BLaER1 (cell line): ENCODE measurements at regions not wholly inside any gene's neighbourhood (a gene's known extent, or its start where the extent isn't known, plus 50 kb on each side); places are given as distances from the start of the nearest gene placed in this dataset.
"Not testable (repeated sequence)": the region's sequence is repeated elsewhere in the genome, so short reads cannot be mapped to it uniquely, and the experiment has no call there.

Experiments used
- H3K27ac ChIP-seq: shearing (Covaris generic); formaldehyde crosslinking; 2 replicates; pipeline ENCODE4 v1.8.1; 2022
- H3K27me3 ChIP-seq: shearing (Covaris generic); formaldehyde crosslinking; 2 replicates; pipeline ENCODE4 v1.8.1; 2022
- H3K36me3 ChIP-seq: shearing (Covaris generic); formaldehyde crosslinking; 2 replicates; pipeline ENCODE4 v1.8.1; 2022
- H3K4me1 ChIP-seq: shearing (Covaris generic); formaldehyde crosslinking; 2 replicates; pipeline ENCODE4 v1.8.1; 2022
- H3K4me2 ChIP-seq: shearing (Covaris generic); formaldehyde crosslinking; 2 replicates; pipeline ENCODE4 v1.8.1; 2022
- H3K4me3 ChIP-seq: shearing (Covaris generic); formaldehyde crosslinking; 2 replicates; pipeline ENCODE4 v1.8.1; 2022
- H3K9ac ChIP-seq: shearing (Covaris generic); formaldehyde crosslinking; 2 replicates; pipeline ENCODE4 v1.8.1; 2022
- H3K9me3 ChIP-seq: shearing (Covaris generic); formaldehyde crosslinking; 2 replicates; pipeline ENCODE4 v1.8.1; 2022
- H4K20me1 ChIP-seq: shearing (Covaris generic); formaldehyde crosslinking; 2 replicates; pipeline ENCODE4 v1.8.1; 2022
- Cebpa-rat ChIP-seq: shearing (Covaris generic); IDR thresholded peaks from 2 replicates; pipeline ENCODE4 v1.8.1; 2022

- Histone ChIP-seq H3K27ac (no peak overlapping the region), H3K4me2 (no peak overlapping the region), H4K20me1 (no peaks in the 10 kb centered on the region), H3K36me3 (no peaks in the 10 kb centered on the region), H3K4me1 (peaks cover 8% of the 10 kb centered on the region; the same call in 1 of the 2 replicates), H3K9ac (no peak overlapping the region), H3K27me3 (no peaks in the 10 kb centered on the region), H3K9me3 (0 out of 2 replicates have a peak, but pooled peaks cover 12% of the 10 kb centered on the region), H3K4me3 (no peak overlapping the region)
- no peak for TF ChIP-seq Cebpa-rat
Observed at GRCh38 chr2:52356556-52356955, 1324.6 kb upstream of the NRXN1 start.

- H3K27me3 ChIP-seq = no peaks in the 10 kb centered on the region
- H3K4me2 ChIP-seq = no peak overlapping the region
- H3K36me3 ChIP-seq = no peaks in the 10 kb centered on the region
- no peaks in the 10 kb centered on the region for H3K4me1 ChIP-seq
- H4K20me1 ChIP-seq = no peaks in the 10 kb centered on the region
- H3K9ac ChIP-seq = no peak overlapping the region
- no peak overlapping the region for H3K27ac ChIP-seq
- no peak for TF ChIP-seq Cebpa-rat
- no peaks in the 10 kb centered on the region for H3K9me3 ChIP-seq
- H3K4me3 ChIP-seq = no peak overlapping the region
Observed at GRCh38 chr2:52347292-52347691, 1315.4 kb upstream of the NRXN1 start.

- no peak overlapping the region for H3K4me3 ChIP-seq
- H3K9me3 ChIP-seq = no peaks in the 10 kb centered on the region
- H3K4me2 ChIP-seq = no peak overlapping the region
- no peaks in the 10 kb centered on the region for H3K27me3 ChIP-seq
- no peaks in the 10 kb centered on the region for H3K4me1 ChIP-seq
- no peak for TF ChIP-seq Cebpa-rat
- H4K20me1 ChIP-seq = no peaks in the 10 kb centered on the region
- no peak overlapping the region for H3K27ac ChIP-seq
- H3K36me3 ChIP-seq = no peaks in the 10 kb centered on the region
- no peak overlapping the region for H3K9ac ChIP-seq
Observed at GRCh38 chr2:52345676-52346075, 1313.7 kb upstream of the NRXN1 start.

- no peak overlapping the region for H3K9ac ChIP-seq
- no peak overlapping the region for H3K4me3 ChIP-seq
- H4K20me1 ChIP-seq = no peaks in the 10 kb centered on the region
- no peaks in the 10 kb centered on the region for H3K4me1 ChIP-seq
- H3K36me3 ChIP-seq = no peaks in the 10 kb centered on the region
- no peak overlapping the region for H3K4me2 ChIP-seq
- H3K27ac ChIP-seq = no peak overlapping the region
- H3K9me3 ChIP-seq = no peaks in the 10 kb centered on the region
- TF ChIP-seq Cebpa-rat = no peak
- no peaks in the 10 kb centered on the region for H3K27me3 ChIP-seq
Observed at GRCh38 chr2:52345082-52345481, 1313.2 kb upstream of the NRXN1 start.

GRCh38 chr2:52343706-52344266 lies 1311.9 kb upstream of the NRXN1 start:
- no peak overlapping the region for H3K27ac ChIP-seq
- H3K27me3 ChIP-seq = no peaks in the 10 kb centered on the region
- H3K9me3 ChIP-seq = no peaks in the 10 kb centered on the region
- H3K36me3 ChIP-seq = no peaks in the 10 kb centered on the region
- no peak for TF ChIP-seq Cebpa-rat
- no peaks in the 10 kb centered on the region for H3K4me1 ChIP-seq
- no peak overlapping the region for H3K4me3 ChIP-seq
- H3K4me2 ChIP-seq = no peak overlapping the region
- H4K20me1 ChIP-seq = no peaks in the 10 kb centered on the region
- H3K9ac ChIP-seq = no peak overlapping the region

GRCh38 chr2:52343010-52343409 lies 1311.1 kb upstream of the NRXN1 start:
- Histone ChIP-seq H3K27ac (no peak overlapping the region), H3K4me3 (no peak overlapping the region), H3K27me3 (no peaks in the 10 kb centered on the region), H3K9ac (no peak overlapping the region), H3K9me3 (no peaks in the 10 kb centered on the region), H3K36me3 (no peaks in the 10 kb centered on the region), H3K4me2 (no peak overlapping the region), H4K20me1 (no peaks in the 10 kb centered on the region), H3K4me1 (no peaks in the 10 kb centered on the region)
- no peak for TF ChIP-seq Cebpa-rat

- Histone ChIP-seq H4K20me1 (no peaks in the 10 kb centered on the region), H3K4me1 (no peaks in the 10 kb centered on the region), H3K36me3 (no peaks in the 10 kb centered on the region), H3K4me2 (no peak overlapping the region), H3K9me3 (no peaks in the 10 kb centered on the region), H3K4me3 (no peak overlapping the region), H3K27ac (no peak overlapping the region), H3K27me3 (no peaks in the 10 kb centered on the region), H3K9ac (no peak overlapping the region)
- TF ChIP-seq Cebpa-rat = no peak
Observed at GRCh38 chr2:52342458-52342857, 1310.5 kb upstream of the NRXN1 start.

GRCh38 chr2:52341732-52342131 lies 1309.8 kb upstream of the NRXN1 start:
- Histone ChIP-seq H3K27me3 (no peaks in the 10 kb centered on the region), H3K4me1 (no peaks in the 10 kb centered on the region), H3K9ac (no peak overlapping the region), H3K9me3 (no peaks in the 10 kb centered on the region), H3K27ac (no peak overlapping the region), H3K4me3 (no peak overlapping the region), H3K36me3 (no peaks in the 10 kb centered on the region), H3K4me2 (no peak overlapping the region), H4K20me1 (no peaks in the 10 kb centered on the region)
- no peak for TF ChIP-seq Cebpa-rat

- Histone ChIP-seq H3K36me3 (no peaks in the 10 kb centered on the region), H3K9ac (no peak overlapping the region), H3K27ac (no peak overlapping the region), H3K9me3 (no peaks in the 10 kb centered on the region), H3K4me2 (no peak overlapping the region), H4K20me1 (no peaks in the 10 kb centered on the region), H3K4me1 (no peaks in the 10 kb centered on the region), H3K4me3 (no peak overlapping the region), H3K27me3 (no peaks in the 10 kb centered on the region)
- no peak for TF ChIP-seq Cebpa-rat
Observed at GRCh38 chr2:52340171-52340570, 1308.2 kb upstream of the NRXN1 start.

GRCh38 chr2:52337786-52338185 lies 1305.9 kb upstream of the NRXN1 start:
- not testable (repeated sequence) for H3K27ac ChIP-seq, H4K20me1 ChIP-seq, H3K4me3 ChIP-seq, H3K9ac ChIP-seq, H3K27me3 ChIP-seq, H3K4me1 ChIP-seq, H3K9me3 ChIP-seq, H3K36me3 ChIP-seq, H3K4me2 ChIP-seq

GRCh38 chr2:52336951-52337350 lies 1305.0 kb upstream of the NRXN1 start:
- Histone ChIP-seq H3K27ac (no peak overlapping the region), H3K4me3 (no peak overlapping the region), H3K4me2 (no peak overlapping the region), H3K4me1 (no peaks in the 10 kb centered on the region), H3K9me3 (no peaks in the 10 kb centered on the region), H4K20me1 (no peaks in the 10 kb centered on the region), H3K9ac (no peak overlapping the region), H3K36me3 (no peaks in the 10 kb centered on the region), H3K27me3 (no peaks in the 10 kb centered on the region)
- no peak for TF ChIP-seq Cebpa-rat
